ENCODE measurements at regions not wholly inside any gene's neighbourhood (a gene's known extent, or its start where the extent isn't known, plus 50 kb on each side); places are given as distances from the start of the nearest gene placed in this dataset.

DNA sequence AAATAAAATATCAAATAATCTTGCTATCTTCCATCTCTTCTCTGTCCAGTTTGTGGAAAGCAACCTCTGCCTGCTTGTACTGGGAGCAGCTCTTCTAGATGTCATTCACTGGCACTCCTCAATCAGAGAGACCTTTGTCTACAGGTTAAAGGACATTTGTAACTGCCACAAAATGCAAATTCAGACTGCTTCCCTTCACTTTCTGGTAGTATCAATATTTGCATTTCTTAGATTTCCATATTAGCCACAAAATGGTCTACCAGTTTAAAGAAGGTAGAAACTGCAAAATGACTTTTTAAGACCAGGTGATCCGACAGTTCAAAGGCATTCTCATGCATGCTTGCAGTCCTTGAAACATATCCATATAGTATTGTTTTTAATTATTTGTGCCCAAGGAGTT lies 51.7 kb upstream of the RCN1 start:
- DNase-seq (ENCODE audit: low read depth) = no peak

DNA sequence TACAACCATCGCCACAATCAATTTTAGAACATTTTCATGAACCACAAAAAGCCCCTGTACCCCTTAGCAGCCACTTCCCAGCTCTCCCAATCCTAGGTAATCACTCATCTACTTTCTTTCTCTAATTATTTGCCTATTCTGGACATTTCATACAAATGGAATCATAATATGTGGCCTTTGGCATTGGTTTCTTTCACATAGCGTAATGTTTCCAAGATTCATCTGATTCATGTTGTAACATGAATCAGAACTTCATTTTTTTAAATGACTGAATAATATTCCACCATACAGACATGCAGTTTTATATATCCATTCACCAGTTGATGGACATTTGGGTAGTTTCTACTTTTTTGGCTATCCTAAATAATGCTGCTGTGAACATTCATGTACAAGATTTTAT lies 56.2 kb upstream of the RCN1 start:
- no peak for DNase-seq (ENCODE audit: low read depth)

DNA sequence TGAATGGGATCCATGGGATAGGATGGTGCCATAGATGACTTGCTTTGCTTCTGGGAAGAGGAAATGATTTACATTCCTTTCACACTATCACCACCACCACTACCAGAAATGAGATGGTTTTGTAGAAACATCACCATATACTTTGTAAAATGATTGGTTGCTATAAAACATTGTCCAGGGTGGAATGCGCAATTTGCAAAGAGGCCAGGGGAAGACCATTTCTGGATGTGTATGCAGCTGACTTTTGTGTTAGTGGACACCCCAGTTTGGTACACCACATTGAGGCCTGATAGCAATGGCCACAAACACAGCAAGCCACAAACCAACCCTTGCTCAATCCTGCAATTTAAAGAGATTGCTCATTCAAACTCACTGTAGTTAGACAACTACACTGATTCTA lies 56.7 kb upstream of the RCN1 start:
- peak; percentile 90 for DNase-seq (ENCODE audit: low read depth)

DNA sequence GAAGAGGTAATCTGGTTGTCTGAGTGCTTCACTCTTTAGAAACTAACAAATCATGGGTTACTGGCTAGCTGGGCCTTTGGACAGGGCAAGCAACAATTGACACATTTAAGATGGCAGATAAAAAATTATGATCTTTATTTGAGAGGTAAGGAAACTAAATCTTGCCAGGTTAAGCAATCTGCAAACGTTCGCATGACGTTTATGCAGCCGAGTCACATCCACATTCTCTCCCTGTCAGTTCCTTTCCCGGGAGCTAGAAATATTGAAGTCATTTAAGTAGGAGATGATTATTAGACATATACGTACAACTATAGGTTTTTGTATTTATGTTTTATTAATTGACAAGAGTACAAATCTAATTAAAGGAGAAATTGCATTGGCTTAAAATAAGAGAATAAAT lies 57.4 kb upstream of the RCN1 start:
- no peak for DNase-seq (ENCODE audit: low read depth)

DNA sequence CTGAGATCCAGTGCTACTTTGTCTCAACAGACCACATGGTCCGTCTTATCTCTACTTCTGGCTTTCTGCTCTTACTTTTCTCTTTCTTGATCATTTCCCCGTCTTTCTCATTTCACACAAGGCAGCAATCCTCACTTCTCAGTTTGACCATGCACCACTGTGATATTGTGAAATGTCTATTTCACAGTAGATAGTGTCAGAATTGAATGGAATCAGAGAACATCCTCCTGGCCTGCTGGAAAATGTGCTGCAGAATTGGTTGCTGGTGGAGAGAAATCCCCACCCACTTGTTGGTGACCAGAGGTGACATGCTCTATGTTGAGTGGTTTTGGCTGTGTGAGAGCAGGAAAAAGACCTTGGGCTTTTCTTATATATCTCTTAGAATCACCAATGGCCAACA lies 57.8 kb upstream of the RCN1 start:
- DNase-seq (ENCODE audit: low read depth) = no peak

DNA sequence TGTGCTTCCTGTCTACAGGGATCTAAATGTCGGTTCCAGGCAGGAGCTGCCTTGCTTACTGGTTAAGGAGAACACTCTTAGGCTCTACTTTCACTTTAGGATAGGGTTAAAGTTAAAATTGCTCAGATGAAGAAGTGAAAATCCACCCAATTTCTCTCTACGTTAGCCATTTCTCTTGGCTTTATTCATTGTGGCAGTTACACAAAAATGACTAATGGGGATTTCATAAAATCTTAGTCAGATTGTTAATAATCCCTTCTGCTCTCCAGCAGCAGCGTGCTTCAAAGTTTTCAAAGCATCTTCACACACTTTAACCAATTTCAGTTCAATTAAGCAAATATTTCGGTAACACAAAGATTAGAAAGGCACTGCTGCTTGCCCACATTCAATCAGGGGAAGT lies 58.4 kb upstream of the RCN1 start:
- no peak for DNase-seq (ENCODE audit: low read depth)

DNA sequence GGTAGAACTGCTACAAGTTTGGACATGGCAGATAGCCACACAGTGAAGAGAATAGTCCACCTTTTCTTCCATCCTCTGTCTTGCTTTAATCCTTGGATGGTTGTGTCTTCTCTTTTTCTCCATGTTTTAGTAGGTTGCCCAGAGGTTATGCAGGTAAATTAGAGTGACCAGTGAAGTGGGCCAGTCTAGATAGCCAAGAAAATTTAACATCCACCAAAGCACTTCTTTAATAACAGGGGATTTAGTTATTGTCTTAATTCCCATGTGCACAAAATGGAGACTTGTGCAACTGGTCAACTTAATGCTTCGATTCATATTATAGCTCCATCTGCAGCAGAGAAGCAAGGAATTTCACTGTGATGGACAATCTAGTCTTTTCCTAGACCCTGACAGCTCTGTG lies 58.8 kb upstream of the RCN1 start:
- no peak for DNase-seq (ENCODE audit: low read depth)

DNA sequence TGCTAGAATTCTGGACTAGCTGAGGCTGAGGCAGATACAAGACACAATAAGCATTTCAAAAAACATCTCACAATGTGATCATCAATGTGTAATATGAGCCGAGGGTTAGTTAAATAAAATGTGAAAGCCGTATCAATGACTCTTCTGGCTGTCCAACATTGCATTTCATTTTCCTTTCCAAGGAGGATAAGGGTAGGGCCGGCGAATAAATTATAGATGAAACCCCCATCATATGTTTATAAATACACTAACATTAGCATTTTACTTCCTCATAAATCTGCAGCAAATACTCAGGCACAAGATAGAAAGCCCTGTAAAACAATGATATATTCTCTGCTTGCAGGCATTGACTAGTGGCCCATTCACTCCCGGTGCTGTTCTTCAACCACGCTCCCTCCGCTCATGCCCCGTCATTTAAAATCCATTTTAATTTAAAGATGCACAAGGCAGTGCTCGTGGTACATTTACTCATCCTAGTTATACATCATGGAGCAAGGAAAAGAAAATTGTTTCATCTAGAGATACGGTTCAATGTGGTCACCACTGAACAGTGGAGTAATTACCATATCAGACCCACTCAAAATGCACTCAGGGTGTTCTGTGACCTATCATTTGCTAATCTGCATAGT lies 59.9 kb upstream of the RCN1 start:
- DNase-seq (ENCODE audit: low read depth) = no peak

DNA sequence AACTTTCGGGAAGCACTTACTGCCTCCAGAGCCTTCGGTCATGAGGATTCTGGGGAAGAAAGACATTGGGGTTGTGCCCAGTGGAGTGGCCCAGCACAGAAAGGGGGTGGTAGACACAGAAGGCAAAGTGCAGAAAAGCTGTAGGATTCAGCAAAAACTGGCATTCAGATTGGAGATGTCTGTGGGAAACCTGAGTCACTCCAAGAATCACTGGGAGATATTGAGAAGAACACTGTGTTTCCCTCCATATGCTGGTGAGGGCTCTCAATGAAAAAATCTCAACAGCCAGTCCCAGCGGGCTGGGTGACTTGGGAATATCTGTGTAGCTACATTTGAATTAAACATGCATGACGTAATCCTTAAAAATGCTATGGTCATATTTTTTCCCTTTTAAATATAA lies 61.2 kb upstream of the RCN1 start:
- DNase-seq (ENCODE audit: low read depth) = no peak

DNA sequence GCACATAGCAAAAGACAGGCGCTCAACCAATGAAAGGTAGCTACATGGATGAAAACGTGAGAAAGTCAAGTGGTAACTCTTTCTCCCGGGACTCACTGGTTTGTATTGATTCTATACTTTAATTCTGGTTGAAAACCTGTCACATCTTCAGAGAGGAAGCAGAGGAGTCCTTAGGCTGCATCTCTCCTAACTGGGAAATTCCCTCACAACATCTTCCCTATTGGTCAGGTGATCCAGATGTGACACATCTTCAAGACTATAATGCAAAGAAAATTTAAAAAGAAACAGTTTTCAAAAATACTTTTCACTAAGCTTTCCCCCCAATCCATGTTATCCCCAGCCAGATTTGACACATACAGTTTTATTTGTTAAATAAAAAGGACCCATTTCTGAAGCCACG lies 62.7 kb upstream of the RCN1 start:
- no peak for DNase-seq (ENCODE audit: low read depth)

DNA sequence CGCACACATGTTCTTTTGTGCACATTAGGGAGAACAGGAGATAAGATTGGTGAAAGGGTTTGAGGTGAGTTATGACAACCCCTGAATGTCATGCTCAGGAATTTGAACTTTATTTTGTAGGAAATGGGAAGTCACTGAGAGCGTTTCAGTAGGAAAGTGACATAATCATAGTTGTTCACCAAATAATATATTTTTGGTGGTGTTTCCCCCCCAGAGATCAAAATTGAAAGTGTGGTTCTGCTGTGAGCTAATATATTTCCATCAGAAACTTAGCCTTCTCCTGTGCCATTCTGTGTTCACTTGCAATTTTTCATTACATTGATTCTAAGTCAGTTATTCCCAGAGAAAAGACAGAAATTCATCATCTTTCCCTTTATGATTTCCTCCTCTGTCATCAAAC lies 64.1 kb upstream of the RCN1 start:
- DNase-seq (ENCODE audit: low read depth) = no peak

DNA sequence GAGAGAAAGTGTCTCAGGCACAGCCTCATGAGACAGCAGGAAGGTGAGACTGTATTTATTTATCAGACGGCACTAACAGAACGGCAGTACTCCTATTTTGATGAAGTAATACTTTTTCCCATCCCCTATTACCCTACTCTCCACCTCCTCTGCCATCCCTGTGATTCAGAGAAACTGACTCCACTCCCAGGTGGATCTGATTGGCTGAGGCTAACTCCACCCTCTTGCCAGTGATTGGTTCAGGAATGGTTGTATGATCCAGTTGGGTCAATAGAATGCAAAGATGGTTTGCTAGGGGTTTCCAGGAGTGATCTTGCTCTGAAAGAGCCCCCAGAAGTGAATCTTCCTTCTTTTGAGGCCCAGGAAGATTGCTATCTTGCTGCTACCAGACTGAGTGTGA lies 65.9 kb upstream of the RCN1 start:
- no peak for DNase-seq (ENCODE audit: low read depth)

DNA sequence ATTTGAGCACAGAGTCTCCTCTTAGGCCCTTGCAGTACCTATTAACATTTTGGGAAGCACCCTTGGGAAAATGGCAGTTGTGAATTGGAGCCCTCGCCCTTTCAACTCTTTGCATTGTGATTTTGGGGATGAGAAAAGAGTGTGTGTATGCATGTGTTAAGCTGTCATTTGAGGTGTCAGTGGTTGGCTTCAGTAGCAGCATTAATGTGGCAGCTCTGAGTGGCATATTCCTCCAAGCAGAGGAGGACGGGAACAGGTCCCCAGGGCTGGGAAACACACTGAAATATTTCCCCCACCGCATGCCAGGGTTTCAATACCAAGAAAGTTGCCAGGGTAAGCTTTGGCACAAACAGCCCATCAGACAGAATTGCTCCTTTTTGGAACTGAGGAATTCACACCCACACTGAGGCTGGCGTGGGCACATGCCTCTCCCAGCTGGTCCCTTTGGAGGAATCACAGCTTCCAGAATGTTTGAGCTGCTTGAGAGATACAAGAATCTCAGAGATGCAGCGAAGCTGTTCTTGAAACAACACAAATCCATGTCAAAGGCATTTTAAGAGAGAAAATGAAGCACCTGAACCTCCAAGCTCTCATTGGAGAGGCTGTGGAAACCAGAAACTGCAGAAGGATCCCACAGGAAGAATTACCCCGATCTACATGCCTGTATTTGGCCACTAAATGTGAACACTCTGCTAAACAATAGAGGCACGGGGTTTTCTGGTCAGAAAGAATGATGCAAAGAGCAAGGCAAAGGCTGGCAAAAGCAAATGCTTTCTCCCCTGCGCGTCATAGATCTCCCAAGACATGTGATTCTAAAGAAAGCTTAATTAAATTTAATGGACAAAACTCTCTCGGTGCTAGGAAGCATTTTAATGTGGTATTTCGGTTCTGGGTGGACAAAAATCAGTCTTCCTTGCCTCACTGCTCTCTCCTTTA lies 67.2 kb upstream of the RCN1 start:
- DNase-seq (ENCODE audit: low read depth) = no peak

DNA sequence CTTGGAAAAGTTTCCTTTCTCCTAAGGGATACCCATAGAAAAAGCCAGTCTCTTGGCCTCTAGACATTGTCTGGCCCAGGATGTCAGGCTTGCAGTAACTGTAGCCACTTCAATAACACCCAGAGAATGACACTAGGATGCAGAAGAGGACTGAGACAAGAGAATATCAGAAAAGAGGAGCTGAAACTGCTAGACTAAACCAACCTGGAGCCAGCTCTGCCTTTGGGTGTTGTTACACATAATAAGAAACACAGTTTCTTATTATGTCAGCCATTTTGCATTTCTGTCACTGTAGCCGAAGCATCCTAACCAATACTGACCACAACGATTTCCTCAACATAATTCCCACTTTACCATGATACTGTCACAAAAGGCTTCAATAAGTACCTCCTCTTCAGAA lies 72.2 kb upstream of the RCN1 start:
- DNase-seq (ENCODE audit: low read depth) = no peak

DNA sequence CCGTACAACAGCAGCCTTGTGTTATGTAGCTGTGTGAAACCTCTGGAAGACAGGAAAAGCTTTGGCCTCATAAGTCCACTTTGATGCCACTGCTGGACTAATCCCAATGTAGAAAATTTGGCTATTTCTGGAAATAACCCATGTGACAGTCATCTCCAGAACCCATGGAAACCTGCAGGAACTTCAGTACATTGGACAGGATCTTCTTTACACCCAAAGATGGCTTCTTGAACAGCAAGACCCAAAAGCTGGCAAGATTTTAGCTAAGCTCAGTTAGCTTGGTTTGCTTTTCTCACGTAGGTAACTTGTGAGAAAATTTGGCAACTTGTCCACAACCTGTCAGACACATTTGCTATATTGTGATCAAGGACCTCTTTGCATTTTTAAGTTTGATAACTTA lies 74.8 kb upstream of the RCN1 start:
- DNase-seq (ENCODE audit: low read depth) = no peak

DNA sequence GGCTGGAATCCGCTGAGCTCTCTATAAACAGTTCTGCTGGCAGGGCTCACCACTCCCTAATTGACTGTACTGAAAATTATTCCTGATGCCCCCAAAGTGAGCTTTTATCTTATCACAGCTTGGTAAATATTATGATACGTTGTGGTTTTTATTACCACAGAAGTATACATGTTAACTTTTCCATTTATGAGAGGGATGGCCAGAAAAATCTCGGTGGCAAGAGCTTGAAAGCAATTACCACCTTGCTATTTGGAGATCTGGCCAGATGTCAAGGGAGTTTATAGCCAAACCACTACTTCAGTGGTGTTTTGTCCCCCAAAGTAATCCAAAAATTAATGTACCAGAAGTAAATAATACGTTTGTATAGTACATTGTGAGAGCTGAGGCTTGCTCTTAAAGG lies 75.4 kb upstream of the RCN1 start:
- DNase-seq (ENCODE audit: low read depth) = no peak

DNA sequence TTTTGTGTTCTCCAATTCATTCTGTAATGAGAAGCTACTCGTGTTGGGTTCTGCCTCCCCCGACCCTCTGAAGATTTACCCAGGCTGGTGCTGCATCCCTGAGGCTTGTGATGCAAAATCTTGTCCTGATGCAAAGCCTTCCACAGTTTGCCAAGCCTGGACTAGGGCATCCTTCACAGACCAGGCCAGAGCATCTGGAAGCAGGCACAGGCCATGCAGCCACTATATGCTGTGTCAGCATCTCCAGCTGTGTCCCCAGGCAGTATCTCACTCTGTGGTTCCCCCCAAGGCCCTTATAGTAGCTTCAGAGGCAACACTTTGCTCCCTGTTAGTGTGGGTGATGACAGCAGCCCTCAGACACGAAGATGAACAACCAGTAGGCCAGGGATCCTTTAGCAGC lies 77.3 kb upstream of the RCN1 start:
- DNase-seq (ENCODE audit: low read depth) = no peak

DNA sequence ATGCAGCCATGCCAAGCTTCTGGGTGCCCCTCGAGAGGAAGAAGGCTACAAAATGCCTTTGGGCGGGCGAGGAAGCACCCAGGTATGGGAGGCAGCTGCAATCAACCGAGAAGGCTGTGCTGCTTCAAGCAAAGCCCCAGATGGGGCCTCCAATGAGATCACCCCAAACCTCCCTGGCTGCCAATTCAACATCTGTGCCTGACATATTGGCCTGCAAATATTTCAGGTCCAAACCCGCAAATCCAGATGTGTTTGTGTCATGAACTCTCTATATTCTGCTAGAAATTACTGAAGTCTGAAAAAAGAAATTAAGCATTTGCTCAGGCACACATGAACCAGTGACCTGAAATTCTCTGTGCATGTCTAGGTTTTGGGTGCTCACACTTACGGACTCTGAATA lies 78.8 kb upstream of the RCN1 start:
- no peak for DNase-seq (ENCODE audit: low read depth)

DNA sequence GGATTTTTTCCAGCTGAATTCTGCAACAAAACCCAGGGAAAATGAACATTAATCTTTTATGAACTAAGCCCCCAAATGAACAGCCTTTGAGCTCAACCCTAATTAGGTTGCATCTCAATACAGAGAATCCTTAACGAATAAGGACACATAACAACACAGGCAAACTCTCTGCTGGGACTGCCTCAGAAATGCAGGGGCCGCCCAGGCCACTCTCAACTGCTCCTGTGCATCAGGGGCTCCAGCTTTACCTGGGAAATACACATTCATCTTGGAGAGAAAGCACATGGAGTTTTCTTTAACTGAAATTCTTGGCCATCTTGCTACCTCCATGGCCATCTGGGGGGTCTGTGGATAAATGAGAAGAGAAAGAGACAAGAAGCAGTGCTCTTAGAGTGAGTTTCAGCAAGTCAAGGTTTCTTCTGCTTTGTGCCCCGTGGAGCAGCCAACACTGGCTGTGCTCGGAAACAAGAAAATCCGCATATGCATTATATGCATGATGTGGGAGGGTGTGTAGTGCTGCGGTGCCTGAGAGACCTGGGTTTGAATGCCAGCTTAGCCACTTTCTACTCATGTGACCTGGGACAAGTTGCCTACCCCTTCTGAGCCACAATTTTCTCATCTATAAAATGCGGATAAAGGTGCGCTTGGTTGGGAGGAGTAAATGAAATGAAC lies 81.9 kb upstream of the RCN1 start:
- DNase-seq (ENCODE audit: low read depth) = no peak

DNA sequence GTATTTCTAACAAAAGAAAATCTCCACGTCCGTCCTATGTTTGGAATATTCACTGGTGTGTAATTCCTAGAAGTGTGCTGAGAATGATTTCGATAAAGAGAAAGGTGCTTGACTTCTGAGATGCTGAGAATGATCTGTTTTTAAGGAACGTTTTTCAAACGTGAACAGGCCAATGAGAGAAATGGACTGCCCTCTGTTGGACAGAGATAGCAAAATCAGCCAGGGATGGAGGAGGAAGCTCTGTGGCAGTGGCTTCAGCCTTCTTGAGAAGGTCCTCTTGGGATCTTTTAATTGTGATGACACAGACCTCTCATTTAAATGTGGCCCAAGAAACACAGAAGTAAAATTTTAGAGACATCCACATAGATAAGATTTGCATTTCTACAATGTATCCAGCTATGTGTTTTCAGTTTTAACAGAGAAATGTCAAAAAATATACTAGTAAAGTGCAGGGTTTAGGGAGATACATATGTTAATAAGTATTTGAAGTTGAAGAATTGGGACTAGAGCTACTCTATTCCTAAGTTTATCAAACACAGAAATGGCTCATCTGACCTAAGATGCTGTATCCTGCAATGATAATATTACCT lies 84.0 kb upstream of the RCN1 start:
- DNase-seq (ENCODE audit: low read depth) = peak; percentile 62

DNA sequence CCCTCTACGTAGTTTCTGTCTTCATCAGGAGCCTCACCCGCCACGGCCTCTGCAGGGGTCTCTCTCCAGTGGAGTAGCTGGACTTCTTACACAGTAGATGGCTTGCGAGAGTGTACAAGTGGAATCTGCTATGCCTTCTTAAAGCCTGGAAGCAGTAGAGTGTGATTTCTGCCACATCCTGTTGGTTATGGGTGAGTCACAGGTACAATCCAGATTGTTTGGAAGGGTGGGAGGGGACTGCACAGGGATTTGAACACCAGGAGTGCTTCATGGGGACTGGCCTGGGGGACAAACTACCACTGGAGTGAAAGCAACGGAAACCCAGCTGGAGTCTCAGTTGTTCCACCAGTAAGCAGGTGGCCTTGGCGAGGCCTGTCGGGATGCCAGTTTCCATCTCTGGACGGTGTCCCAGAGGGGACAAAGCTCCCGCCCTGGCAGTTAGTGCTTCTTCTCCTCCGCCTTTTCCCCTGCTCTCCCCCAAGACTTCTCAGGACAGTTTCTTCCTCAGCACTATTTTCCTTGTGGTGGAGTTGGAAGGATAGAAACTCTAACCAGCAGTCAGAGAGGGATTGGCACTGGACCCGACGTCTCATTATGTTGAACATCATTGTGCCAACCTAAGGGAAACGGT lies 85.0 kb upstream of the RCN1 start:
- DNase-seq (ENCODE audit: low read depth) = peak; percentile 85

DNA sequence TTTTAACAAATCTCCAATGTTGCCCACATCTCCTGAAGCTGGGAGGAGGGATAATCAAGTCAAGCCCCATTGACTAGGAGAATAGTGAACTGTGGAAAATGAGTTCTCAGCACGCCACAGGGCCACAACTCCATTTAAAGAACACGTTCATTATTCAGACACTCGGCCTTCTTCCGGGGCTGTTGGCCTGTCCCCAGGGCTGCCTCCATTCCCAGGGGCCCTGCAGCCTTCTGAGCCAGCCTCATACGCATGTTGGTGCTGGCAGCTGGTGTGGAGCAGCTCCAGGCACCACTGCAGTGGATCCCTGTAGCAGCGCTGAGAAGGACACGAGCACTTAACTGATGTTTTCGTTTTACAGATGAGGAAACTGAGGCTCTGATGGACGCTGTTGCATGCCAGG lies 87.5 kb upstream of the RCN1 start:
- DNase-seq (ENCODE audit: low read depth) = no peak

Measured in RPMI7951 (cell line).